Endodermal cell (in vitro differentiated cells): ENCODE measurements at regions not wholly inside any gene's neighbourhood (a gene's known extent, or its start where the extent isn't known, plus 50 kb on each side); places are given as distances from the start of the nearest gene placed in this dataset.

Source experiments
- DNase-seq: peaks from one replicate; pipeline ENCODE4 v3.0.0-alpha.2; 2017
- H3K27ac ChIP-seq: 2 replicates; pipeline ENCODE4 v1.5.1; 2013; ENCODE audit warnings: mild to moderate bottlenecking, low read depth, low read length, moderate library complexity
- H3K27me3 ChIP-seq: 2 replicates; pipeline ENCODE4 v1.6.1; 2013; ENCODE audit warnings: mild to moderate bottlenecking, low read length, moderate library complexity; ENCODE audit not compliant: insufficient read depth, control insufficient read depth, poor library complexity, severe bottlenecking
- H3K36me3 ChIP-seq: 2 replicates; pipeline ENCODE4 v1.7.0; 2013; ENCODE audit warnings: mild to moderate bottlenecking, low read length, moderate library complexity; ENCODE audit not compliant: control insufficient read depth, insufficient read depth
- H3K4me1 ChIP-seq: one replicate; pipeline ENCODE4 v1.7.0; 2013; ENCODE audit warnings: low read length; ENCODE audit not compliant: control insufficient read depth, insufficient read depth
- H3K4me3 ChIP-seq: 2 replicates; pipeline ENCODE4 v1.5.1; 2013; ENCODE audit warnings: mild to moderate bottlenecking, low read length, moderate library complexity
- H3K9ac ChIP-seq: 2 replicates; pipeline ENCODE4 v1.6.1; 2013; ENCODE audit warnings: mild to moderate bottlenecking, low read length, moderate library complexity; ENCODE audit not compliant: poor library complexity, severe bottlenecking; ENCODE audit errors: extremely low read depth
- H3K9me3 ChIP-seq: 2 replicates; pipeline ENCODE4 v1.6.1; 2013; ENCODE audit warnings: mild to moderate bottlenecking, low read length, moderate library complexity; ENCODE audit not compliant: control insufficient read depth
- H3K27ac Mint-ChIP-seq: 2 replicates; pipeline ENCODE4 v1.8.0; 2020; ENCODE audit warnings: mixed read lengths
- H3K27me3 Mint-ChIP-seq: 2 replicates; pipeline ENCODE4 v1.8.0; 2021; ENCODE audit warnings: mild to moderate bottlenecking, mixed read lengths; ENCODE audit not compliant: insufficient read depth
- H3K36me3 Mint-ChIP-seq: 2 replicates; pipeline ENCODE4 v1.8.0; 2020; ENCODE audit warnings: low read depth, mixed read lengths
- H3K4me1 Mint-ChIP-seq: 2 replicates; pipeline ENCODE4 v1.8.0; 2020; ENCODE audit warnings: mixed read lengths
- H3K4me3 Mint-ChIP-seq: 2 replicates; pipeline ENCODE4 v1.8.0; 2020; ENCODE audit warnings: mild to moderate bottlenecking, moderate library complexity, mixed read lengths
- H3K9me3 Mint-ChIP-seq: 2 replicates; pipeline ENCODE4 v1.8.0; 2020; ENCODE audit warnings: mild to moderate bottlenecking, mixed read lengths
- CTCF ChIP-seq: fragments of 200-600 bp; sonication (generic); conservative IDR thresholded peaks from 2 replicates; pipeline ENCODE4 v1.5.0; 2021; ENCODE audit warnings: antibody characterized with exemption, mild to moderate bottlenecking
- WGBS, 2 experiments: methylation state at CpG; one replicate each; pipeline versions ENCODE4 v1.1.5 to v1.1.7; 2013; ENCODE audit warnings: missing lambda C conversion rate in 2 of 2, mixed read lengths in 1 of 2; ENCODE audit not compliant: insufficient coverage in 1 of 2, insufficient read length in 1 of 2; 5-methylcytosine and 5-hydroxymethylcytosine counted together

- H3K27me3 ChIP-seq = no peaks in the 10 kb centered on the region
- TF ChIP-seq CTCF = no peak
- H3K4me1 ChIP-seq = no peaks in the 10 kb centered on the region
- no peaks in the 10 kb centered on the region for H3K36me3 ChIP-seq
- no peak overlapping the region for H3K27ac Mint-ChIP-seq
- H3K9me3 Mint-ChIP-seq = peaks cover 19% of the 10 kb centered on the region
- DNase-seq = no peak
- H3K27ac ChIP-seq = no peak overlapping the region
- WGBS, 2 experiments = 80% methylated on average over 1 of the region's 1 CpG; no CpG with 5 or more reads in 1 of the 2 experiments
- H3K36me3 Mint-ChIP-seq = peaks cover 5% of the 10 kb centered on the region
- no peak overlapping the region for H3K4me3 ChIP-seq
- peaks cover 13% of the 10 kb centered on the region for H3K9me3 ChIP-seq
- H3K9ac ChIP-seq = no peak overlapping the region
- H3K27me3 Mint-ChIP-seq = no peaks in the 10 kb centered on the region
- H3K4me3 Mint-ChIP-seq = no peak overlapping the region
- peaks cover 7% of the 10 kb centered on the region for H3K4me1 Mint-ChIP-seq
Measured at GRCh38 chr3:153394017-153394416, 232.0 kb downstream of the RAP2B start.

GRCh38 chr3:153396581-153396980 is 234.6 kb downstream of the RAP2B start:
- no peak overlapping the region for H3K4me3 Mint-ChIP-seq
- no peak overlapping the region for H3K27ac ChIP-seq
- no peak for TF ChIP-seq CTCF
- H3K9ac ChIP-seq = no peak overlapping the region
- H3K36me3 ChIP-seq = no peaks in the 10 kb centered on the region
- H3K36me3 Mint-ChIP-seq = peaks cover 5% of the 10 kb centered on the region
- H3K4me3 ChIP-seq = no peak overlapping the region
- DNase-seq = peak; percentile 42
- WGBS, 2 experiments = 90 to 100% methylated on average over 1 to 2 of the region's 2 CpGs
- no peaks in the 10 kb centered on the region for H3K27me3 ChIP-seq
- peaks cover 13% of the 10 kb centered on the region for H3K9me3 ChIP-seq
- H3K4me1 Mint-ChIP-seq = peaks cover 7% of the 10 kb centered on the region
- H3K4me1 ChIP-seq = no peaks in the 10 kb centered on the region
- no peaks in the 10 kb centered on the region for H3K27me3 Mint-ChIP-seq
- H3K9me3 Mint-ChIP-seq = peaks cover 19% of the 10 kb centered on the region
- H3K27ac Mint-ChIP-seq = no peak overlapping the region

GRCh38 chr3:153397794-153398193 is 235.8 kb downstream of the RAP2B start:
- whole genome bisulfite sequencing, 2 experiments = 0 to 45% methylated on average over 1 to 2 of the region's 2 CpGs
- peaks cover 12% of the 10 kb centered on the region for H3K9me3 Mint-ChIP-seq
- Histone ChIP-seq H3K4me1 (no peaks in the 10 kb centered on the region), H3K27me3 (no peaks in the 10 kb centered on the region), H3K9ac (no peak overlapping the region), H3K36me3 (no peaks in the 10 kb centered on the region), H3K27ac (no peak overlapping the region), H3K9me3 (peaks cover 13% of the 10 kb centered on the region), H3K4me3 (no peak overlapping the region)
- no peak overlapping the region for H3K4me3 Mint-ChIP-seq
- TF ChIP-seq CTCF = no peak
- no peaks in the 10 kb centered on the region for H3K27me3 Mint-ChIP-seq
- DNase-seq = no peak
- peaks cover 7% of the 10 kb centered on the region for H3K4me1 Mint-ChIP-seq
- no peaks in the 10 kb centered on the region for H3K36me3 Mint-ChIP-seq
- H3K27ac Mint-ChIP-seq = no peak overlapping the region
